Transverse colon (tissue), 4 donors: ENCODE measurements at regions not wholly inside any gene's neighbourhood (a gene's known extent, or its start where the extent isn't known, plus 50 kb on each side); places are given as distances from the start of the nearest gene placed in this dataset.

ENCODE experiments used
- POLR2AphosphoS5 ChIP-seq, 3 donors: sonication (generic); formaldehyde crosslinking; IDR thresholded peaks; one replicate each; pipeline ENCODE4 v1.6.1; 2016; ENCODE audit warnings: antibody characterized with exemption in 3 of 3
- TF ChIP-seq, protein P1 (sequence below), 5 experiments: fragments of 200-600 bp in 3 of 5; fragments of 450-650 bp in 2 of 5; sonication (generic) in 3 of 5; IDR thresholded peaks; 1 replicate in 2 of 5; 2 replicates in 3 of 5; pipeline ENCODE4 v1.5.1; 2016 to 2017; ENCODE audit warnings: antibody characterized with exemption in 5 of 5, inconsistent platforms in 3 of 5, mild to moderate bottlenecking in 2 of 5, moderate library complexity in 1 of 5

GRCh38 chr15:95205077-95205476, 973.7 kb downstream of the MCTP2 start:
- TF ChIP-seq, protein P1, sequence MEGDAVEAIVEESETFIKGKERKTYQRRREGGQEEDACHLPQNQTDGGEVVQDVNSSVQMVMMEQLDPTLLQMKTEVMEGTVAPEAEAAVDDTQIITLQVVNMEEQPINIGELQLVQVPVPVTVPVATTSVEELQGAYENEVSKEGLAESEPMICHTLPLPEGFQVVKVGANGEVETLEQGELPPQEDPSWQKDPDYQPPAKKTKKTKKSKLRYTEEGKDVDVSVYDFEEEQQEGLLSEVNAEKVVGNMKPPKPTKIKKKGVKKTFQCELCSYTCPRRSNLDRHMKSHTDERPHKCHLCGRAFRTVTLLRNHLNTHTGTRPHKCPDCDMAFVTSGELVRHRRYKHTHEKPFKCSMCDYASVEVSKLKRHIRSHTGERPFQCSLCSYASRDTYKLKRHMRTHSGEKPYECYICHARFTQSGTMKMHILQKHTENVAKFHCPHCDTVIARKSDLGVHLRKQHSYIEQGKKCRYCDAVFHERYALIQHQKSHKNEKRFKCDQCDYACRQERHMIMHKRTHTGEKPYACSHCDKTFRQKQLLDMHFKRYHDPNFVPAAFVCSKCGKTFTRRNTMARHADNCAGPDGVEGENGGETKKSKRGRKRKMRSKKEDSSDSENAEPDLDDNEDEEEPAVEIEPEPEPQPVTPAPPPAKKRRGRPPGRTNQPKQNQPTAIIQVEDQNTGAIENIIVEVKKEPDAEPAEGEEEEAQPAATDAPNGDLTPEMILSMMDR (IDR thresholded peaks at IDR 0.05) = no peak
- TF ChIP-seq POLR2AphosphoS5 (IDR thresholded peaks at IDR 0.05) = no peak
